B cell (primary cell): ENCODE measurements at regions not wholly inside any gene's neighbourhood (a gene's known extent, or its start where the extent isn't known, plus 50 kb on each side); places are given as distances from the start of the nearest gene placed in this dataset.

ENCODE experiments used
- EZH2 ChIP-seq: IDR thresholded peaks from 2 replicates; pipeline ENCODE4 v1.6.1; 2012; ENCODE audit warnings: borderline replicate concordance, low read depth, mild to moderate bottlenecking, moderate library complexity, low read length; ENCODE audit not compliant: insufficient read depth, poor library complexity, severe bottlenecking
- TF ChIP-seq, protein P1 (sequence below): fragments of 200-600 bp; IDR thresholded peaks from one replicate; pipeline ENCODE4 v1.8.0; 2022; ENCODE audit warnings: antibody characterized with exemption, mild to moderate bottlenecking

DNA sequence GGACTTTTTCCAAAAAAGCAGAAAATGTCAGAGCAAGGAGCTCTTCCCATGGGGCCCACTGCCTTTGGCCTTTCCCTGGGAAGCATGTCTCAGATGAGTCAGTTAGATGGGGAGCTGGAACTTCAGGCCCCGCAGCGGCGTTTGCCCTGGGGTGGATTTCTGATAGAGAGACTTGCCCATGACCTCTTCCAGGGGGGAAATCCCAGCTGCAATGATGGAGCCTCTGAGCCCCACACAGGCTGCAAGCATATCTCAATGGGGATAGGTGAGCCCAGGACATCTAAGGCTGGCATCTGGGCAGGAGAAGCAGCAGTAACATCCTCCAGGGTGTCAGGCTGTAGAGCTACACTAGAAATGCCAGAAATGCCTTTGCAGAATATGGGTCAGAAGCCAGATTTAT lies 269.2 kb upstream of the TCERG1L start:
- no peak for TF ChIP-seq EZH2
- TF ChIP-seq, protein P1, sequence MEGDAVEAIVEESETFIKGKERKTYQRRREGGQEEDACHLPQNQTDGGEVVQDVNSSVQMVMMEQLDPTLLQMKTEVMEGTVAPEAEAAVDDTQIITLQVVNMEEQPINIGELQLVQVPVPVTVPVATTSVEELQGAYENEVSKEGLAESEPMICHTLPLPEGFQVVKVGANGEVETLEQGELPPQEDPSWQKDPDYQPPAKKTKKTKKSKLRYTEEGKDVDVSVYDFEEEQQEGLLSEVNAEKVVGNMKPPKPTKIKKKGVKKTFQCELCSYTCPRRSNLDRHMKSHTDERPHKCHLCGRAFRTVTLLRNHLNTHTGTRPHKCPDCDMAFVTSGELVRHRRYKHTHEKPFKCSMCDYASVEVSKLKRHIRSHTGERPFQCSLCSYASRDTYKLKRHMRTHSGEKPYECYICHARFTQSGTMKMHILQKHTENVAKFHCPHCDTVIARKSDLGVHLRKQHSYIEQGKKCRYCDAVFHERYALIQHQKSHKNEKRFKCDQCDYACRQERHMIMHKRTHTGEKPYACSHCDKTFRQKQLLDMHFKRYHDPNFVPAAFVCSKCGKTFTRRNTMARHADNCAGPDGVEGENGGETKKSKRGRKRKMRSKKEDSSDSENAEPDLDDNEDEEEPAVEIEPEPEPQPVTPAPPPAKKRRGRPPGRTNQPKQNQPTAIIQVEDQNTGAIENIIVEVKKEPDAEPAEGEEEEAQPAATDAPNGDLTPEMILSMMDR, result no peak
